Natural killer cell (primary cell): ENCODE measurements at regions not wholly inside any gene's neighbourhood (a gene's known extent, or its start where the extent isn't known, plus 50 kb on each side); places are given as distances from the start of the nearest gene placed in this dataset.
A peak's percentile ranks its signal among the peaks of the same experiment; 100 is the strongest.

ENCODE experiments used
- ATAC-seq, 3 donors: fragments of 150-1000 bp in 2 of 3; fragments of 200-7000 bp in 1 of 3; cut with Tn5 transposase; 1 replicate in 1 of 3; 2 replicates in 2 of 3; pipeline ENCODE4 v1.10.0; 2021; ENCODE audit warnings: mild to moderate bottlenecking in 2 of 3, moderate library complexity in 2 of 3
- DNase-seq, 2 donors: peaks; one replicate each; pipeline versions ENCODE4 v3.0.0 to v3.0.0-alpha.2; 2013 to 2021; ENCODE audit warnings: mixed read lengths in 1 of 2
- H3K27ac ChIP-seq: one replicate; pipeline ENCODE4 v1.5.1; 2013; ENCODE audit warnings: mild to moderate bottlenecking, low read length
- H3K27me3 ChIP-seq: one replicate; pipeline ENCODE4 v1.6.1; 2013; ENCODE audit warnings: low read length; ENCODE audit not compliant: control insufficient read depth, insufficient read depth
- H3K36me3 ChIP-seq: one replicate; pipeline ENCODE4 v1.6.1; 2013; ENCODE audit warnings: low read length; ENCODE audit not compliant: control insufficient read depth, insufficient read depth
- H3K4me1 ChIP-seq: one replicate; pipeline ENCODE4 v1.6.1; 2013; ENCODE audit warnings: low read length; ENCODE audit not compliant: control insufficient read depth, insufficient read depth
- H3K4me3 ChIP-seq: one replicate; pipeline ENCODE4 v1.5.1; 2013; ENCODE audit warnings: low read length
- H3K9me3 ChIP-seq: one replicate; pipeline ENCODE4 v1.6.1; 2013; ENCODE audit warnings: low read length; ENCODE audit not compliant: control insufficient read depth, insufficient read depth
- H3K27ac Mint-ChIP-seq, 2 donors: one replicate each; pipeline ENCODE4 v1.8.0; 2022; ENCODE audit warnings: mild to moderate bottlenecking in 2 of 2, mixed read lengths in 2 of 2, moderate library complexity in 1 of 2
- H3K27me3 Mint-ChIP-seq, 2 donors: one replicate each; pipeline ENCODE4 v1.8.0; 2022; ENCODE audit warnings: low read depth in 2 of 2, mixed read lengths in 2 of 2
- H3K36me3 Mint-ChIP-seq: one replicate; pipeline ENCODE4 v1.8.0; 2022; ENCODE audit warnings: mixed read lengths
- H3K4me1 Mint-ChIP-seq, 2 donors: one replicate each; pipeline ENCODE4 v1.8.0; 2022; ENCODE audit warnings: mixed read lengths in 2 of 2
- H3K4me3 Mint-ChIP-seq: one replicate; pipeline ENCODE4 v1.8.0; 2022; ENCODE audit warnings: mild to moderate bottlenecking, moderate library complexity, mixed read lengths
- H3K9me3 Mint-ChIP-seq, 2 donors: one replicate each; pipeline ENCODE4 v1.8.0; 2022; ENCODE audit warnings: mixed read lengths in 2 of 2
- WGBS: methylation state at CpG from one replicate; pipeline ENCODE4 v1.1.7; 2013; ENCODE audit warnings: missing lambda C conversion rate; ENCODE audit not compliant: insufficient coverage; 5-methylcytosine and 5-hydroxymethylcytosine counted together
- intact Hi-C: fragments of 100-400 bp; cut with micrococcal nuclease; formaldehyde crosslinking; loops from one replicate; pipeline ENCODE4 v1.14.2; 2022
- TF ChIP-seq, protein P1 (sequence below): fragments of 200-600 bp; IDR thresholded peaks from one replicate; pipeline ENCODE4 v1.8.0; 2022; ENCODE audit warnings: antibody characterized with exemption

DNA sequence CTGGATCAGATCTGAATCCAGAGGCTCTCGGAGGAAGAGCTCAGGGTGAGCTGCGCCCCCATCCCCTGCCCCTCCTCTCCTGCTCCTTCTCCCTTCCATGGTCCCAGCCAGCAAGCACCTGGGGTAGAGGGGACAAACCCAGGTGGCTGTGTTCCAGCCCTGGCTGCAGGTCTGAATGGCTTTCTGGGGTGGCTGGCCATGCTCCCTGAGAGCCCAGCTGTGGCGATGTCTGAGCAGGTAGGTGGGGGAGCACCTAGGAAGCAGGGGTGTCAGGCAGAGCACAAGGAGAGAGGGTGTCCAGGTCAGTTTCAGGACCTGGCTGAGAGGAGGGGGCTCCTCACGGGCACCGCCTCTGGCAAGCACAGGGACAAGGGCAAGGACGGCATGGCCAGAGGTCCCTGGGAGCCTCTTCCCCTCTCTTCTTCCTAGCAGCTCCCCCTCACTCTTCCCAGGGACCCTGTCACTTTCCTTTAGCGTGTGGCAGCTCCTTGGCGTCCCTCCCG is 310.0 kb downstream of the SEC14L1 start:
- Mint-ChIP-seq H3K27ac (peak overlapping the region; percentile 94), H3K4me3 (peak overlapping the region; percentile 96), H3K9me3 (no peaks in the 10 kb centered on the region), H3K27me3 (no peaks in the 10 kb centered on the region), H3K4me1 (peaks cover 72 to 87% of the 10 kb centered on the region in 2 donors), H3K36me3 (no peaks in the 10 kb centered on the region)
- TF ChIP-seq, protein P1, sequence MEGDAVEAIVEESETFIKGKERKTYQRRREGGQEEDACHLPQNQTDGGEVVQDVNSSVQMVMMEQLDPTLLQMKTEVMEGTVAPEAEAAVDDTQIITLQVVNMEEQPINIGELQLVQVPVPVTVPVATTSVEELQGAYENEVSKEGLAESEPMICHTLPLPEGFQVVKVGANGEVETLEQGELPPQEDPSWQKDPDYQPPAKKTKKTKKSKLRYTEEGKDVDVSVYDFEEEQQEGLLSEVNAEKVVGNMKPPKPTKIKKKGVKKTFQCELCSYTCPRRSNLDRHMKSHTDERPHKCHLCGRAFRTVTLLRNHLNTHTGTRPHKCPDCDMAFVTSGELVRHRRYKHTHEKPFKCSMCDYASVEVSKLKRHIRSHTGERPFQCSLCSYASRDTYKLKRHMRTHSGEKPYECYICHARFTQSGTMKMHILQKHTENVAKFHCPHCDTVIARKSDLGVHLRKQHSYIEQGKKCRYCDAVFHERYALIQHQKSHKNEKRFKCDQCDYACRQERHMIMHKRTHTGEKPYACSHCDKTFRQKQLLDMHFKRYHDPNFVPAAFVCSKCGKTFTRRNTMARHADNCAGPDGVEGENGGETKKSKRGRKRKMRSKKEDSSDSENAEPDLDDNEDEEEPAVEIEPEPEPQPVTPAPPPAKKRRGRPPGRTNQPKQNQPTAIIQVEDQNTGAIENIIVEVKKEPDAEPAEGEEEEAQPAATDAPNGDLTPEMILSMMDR: no peak
- H3K9me3 ChIP-seq: no peaks in the 10 kb centered on the region
- H3K4me3 ChIP-seq: peak overlapping the region; percentile 74
- DNase-seq: no peak
- H3K4me1 ChIP-seq: peaks cover 90% of the 10 kb centered on the region
- intact Hi-C loops: loop anchor here (2.0 kb wide), 1 partner anchor 14 kb away; no protein-coding TSS in a partner anchor
- 14% methylated on average over 9 of the region's 9 CpGs for WGBS
- peaks cover 8% of the 10 kb centered on the region for H3K36me3 ChIP-seq
- no peaks in the 10 kb centered on the region for H3K27me3 ChIP-seq
- no peak for ATAC-seq
- H3K27ac ChIP-seq: peak overlapping the region; percentile 79

DNA sequence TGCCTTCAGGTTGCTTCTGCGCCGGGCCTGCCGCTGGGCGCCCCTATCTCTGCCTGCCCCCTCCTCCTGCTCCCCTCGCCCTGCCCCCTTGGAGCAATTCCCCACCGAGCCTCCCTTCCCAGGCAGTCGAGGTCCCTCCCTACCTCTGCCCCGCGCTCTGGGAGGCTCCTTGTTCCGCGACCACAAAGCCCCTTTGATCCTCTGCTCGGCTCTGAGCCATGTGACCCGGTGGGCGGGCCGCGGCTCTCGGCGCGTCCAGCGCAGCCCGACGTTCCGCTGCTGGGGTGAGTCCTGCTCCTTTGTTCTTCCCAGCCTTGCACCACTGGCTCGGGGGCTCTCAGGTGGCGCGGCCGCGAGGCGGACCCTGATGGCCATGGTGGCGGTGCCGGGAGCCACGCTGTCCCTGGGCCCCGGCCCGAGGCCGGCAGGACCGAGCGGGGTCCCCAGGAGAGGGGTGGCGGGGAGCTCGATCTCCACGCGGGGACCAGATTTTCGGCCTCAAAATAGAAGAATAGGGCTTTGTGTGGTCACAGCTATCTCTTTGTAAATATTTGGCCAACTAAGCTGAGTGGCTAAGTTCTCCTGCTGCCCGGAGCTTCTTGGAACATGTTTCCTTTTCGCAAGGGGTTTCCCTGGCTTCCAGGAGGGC is 310.6 kb downstream of the SEC14L1 start:
- WGBS: under 1% methylated on average over 44 of the region's 44 CpGs
- Mint-ChIP-seq H3K4me1 (peaks cover 67 to 87% of the 10 kb centered on the region in 2 donors), H3K4me3 (peak overlapping the region; percentile 96), H3K27ac (peak overlapping the region; percentile 94), H3K36me3 (no peaks in the 10 kb centered on the region), H3K27me3 (no peaks in the 10 kb centered on the region), H3K9me3 (no peaks in the 10 kb centered on the region)
- Histone ChIP-seq H3K4me1 (peaks cover 90% of the 10 kb centered on the region), H3K9me3 (no peaks in the 10 kb centered on the region), H3K4me3 (peak overlapping the region; percentile 74), H3K36me3 (peaks cover 8% of the 10 kb centered on the region), H3K27ac (peak overlapping the region; percentile 79), H3K27me3 (no peaks in the 10 kb centered on the region)
- DNase-seq (peak; percentile 63 to 86), ATAC-seq (peak; percentile 61 to 78 (median 72))
- intact Hi-C loops: loop anchor here (2.0 kb wide), 1 partner anchor 13 kb away; no protein-coding TSS in a partner anchor
- TF ChIP-seq, protein P1: no peak

GRCh38 chr17:77451894-77452852 is 311.4 kb downstream of the SEC14L1 start:
- peak in 2 of 3 donors; percentile 8 to 24 for ATAC-seq
- H3K4me1 Mint-ChIP-seq: peaks cover 64 to 87% of the 10 kb centered on the region in 2 donors
- no peaks in the 10 kb centered on the region for H3K27me3 ChIP-seq
- under 1% methylated on average over 30 of the region's 30 CpGs for WGBS
- intact Hi-C loops: loop anchor here (2.0 kb wide), 1 partner anchor 13 kb away; no protein-coding TSS in a partner anchor
- H3K4me3 ChIP-seq: peak overlapping the region; percentile 74
- H3K9me3 ChIP-seq: no peaks in the 10 kb centered on the region
- H3K4me1 ChIP-seq: peaks cover 90% of the 10 kb centered on the region
- H3K9me3 Mint-ChIP-seq: no peaks in the 10 kb centered on the region
- no peaks in the 10 kb centered on the region for H3K36me3 Mint-ChIP-seq
- peak overlapping the region; percentile 79 for H3K27ac ChIP-seq
- peak overlapping the region; percentile 94 for H3K27ac Mint-ChIP-seq
- peaks cover 8% of the 10 kb centered on the region for H3K36me3 ChIP-seq
- no peak for DNase-seq
- TF ChIP-seq, protein P1: no peak
- H3K27me3 Mint-ChIP-seq: no peaks in the 10 kb centered on the region
- H3K4me3 Mint-ChIP-seq: peak overlapping the region; percentile 96
